Erythroblast (primary cell): ENCODE measurements at regions not wholly inside any gene's neighbourhood (a gene's known extent, or its start where the extent isn't known, plus 50 kb on each side); places are given as distances from the start of the nearest gene placed in this dataset.

Experiments used
- GATA1 ChIP-seq: IDR thresholded peaks from 2 replicates; pipeline ENCODE4 v1.6.1; 2011; ENCODE audit warnings: low read depth, mild to moderate bottlenecking, control low read depth, low read length, moderate library complexity
- POLR2A ChIP-seq: IDR thresholded peaks from 2 replicates; pipeline ENCODE4 v1.6.1; 2011; ENCODE audit warnings: mild to moderate bottlenecking, low read length

DNA sequence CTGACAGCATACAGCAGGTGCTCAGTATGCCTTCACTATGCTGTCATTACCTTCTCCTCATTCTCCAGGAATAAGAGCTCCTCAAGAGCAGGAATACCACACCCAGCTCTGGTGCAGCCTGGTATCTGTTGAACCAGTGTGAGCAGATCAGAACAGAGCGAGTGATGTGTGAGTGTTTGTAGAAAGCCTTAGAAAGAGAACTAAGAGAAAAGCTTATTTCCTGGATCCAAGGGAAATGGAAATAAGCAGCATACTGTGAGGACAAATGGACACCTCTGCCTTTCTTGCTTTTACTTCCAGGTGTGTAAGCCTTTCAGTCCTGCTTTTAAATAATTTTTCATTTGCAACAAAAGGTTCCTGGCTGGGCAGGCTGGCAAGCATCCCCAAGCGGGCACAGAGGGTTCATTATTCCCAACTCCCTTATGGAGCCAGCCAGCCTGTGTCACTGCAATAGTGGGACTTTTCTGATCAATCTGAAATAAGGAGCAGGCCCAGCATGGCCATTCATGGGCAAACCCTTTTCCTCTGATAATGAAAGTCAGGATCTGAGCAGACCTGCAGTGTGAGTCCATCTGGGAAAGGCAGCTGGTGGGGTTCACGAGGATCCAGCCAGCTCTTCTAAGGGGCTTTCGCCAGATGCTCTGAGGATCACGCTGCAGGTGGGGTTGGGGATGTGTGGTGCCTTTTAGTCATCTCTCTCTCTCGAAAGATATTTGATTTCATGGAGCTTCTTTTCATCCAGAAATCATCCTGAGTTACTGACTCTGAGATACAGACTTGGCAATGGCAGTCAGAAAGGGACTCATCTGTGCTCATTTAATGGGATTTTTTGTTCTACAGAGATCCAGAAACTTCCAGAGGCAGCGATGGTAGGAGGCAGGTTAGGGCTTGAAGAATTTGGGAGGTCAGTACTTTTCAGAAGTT lies 594.9 kb upstream of the CFAP20DC start:
- TF ChIP-seq POLR2A (no peak), GATA1 (no peak)
